Transverse colon (tissue), 4 donors: ENCODE measurements at regions not wholly inside any gene's neighbourhood (a gene's known extent, or its start where the extent isn't known, plus 50 kb on each side); places are given as distances from the start of the nearest gene placed in this dataset.

Experiments used
- EP300 ChIP-seq: sonication (generic); formaldehyde crosslinking; IDR thresholded peaks from one replicate; pipeline ENCODE4 v1.6.1; 2017; ENCODE audit warnings: antibody characterized with exemption, low read depth
- POLR2A ChIP-seq: fragments of 450-650 bp; IDR thresholded peaks from one replicate; pipeline ENCODE4 v1.6.1; 2016; ENCODE audit warnings: antibody characterized with exemption, mild to moderate bottlenecking, moderate library complexity
- POLR2AphosphoS5 ChIP-seq, 3 donors: sonication (generic); formaldehyde crosslinking; IDR thresholded peaks; one replicate each; pipeline ENCODE4 v1.6.1; 2016; ENCODE audit warnings: antibody characterized with exemption in 3 of 3
- TF ChIP-seq, protein P1 (sequence below), 5 experiments: fragments of 200-600 bp in 3 of 5; fragments of 450-650 bp in 2 of 5; sonication (generic) in 3 of 5; IDR thresholded peaks; 1 replicate in 2 of 5; 2 replicates in 3 of 5; pipeline ENCODE4 v1.5.1; 2016 to 2017; ENCODE audit warnings: antibody characterized with exemption in 5 of 5, inconsistent platforms in 3 of 5, mild to moderate bottlenecking in 2 of 5, moderate library complexity in 1 of 5

DNA sequence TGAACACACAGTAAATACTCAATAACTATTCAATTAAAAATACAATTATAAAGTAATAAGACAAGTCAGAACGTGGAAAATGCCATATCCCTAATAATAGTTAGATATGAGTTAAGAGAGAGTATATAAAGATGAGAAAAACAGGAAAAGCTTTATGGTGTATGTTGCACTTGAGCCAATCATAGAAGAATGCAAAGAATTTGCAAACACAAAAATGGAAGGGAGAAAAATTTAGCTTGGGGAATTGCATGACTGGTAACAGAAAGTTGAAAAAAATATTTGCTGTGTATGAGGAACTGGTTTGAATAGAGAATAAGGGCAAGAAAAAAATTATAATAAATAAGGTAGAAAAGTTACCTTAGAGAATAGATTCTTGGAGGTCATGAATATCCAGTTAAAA lies 739.6 kb upstream of the CXADR start:
- no peak for TF ChIP-seq POLR2A
- no peak for TF ChIP-seq POLR2AphosphoS5 (IDR thresholded peaks at IDR 0.05)
- TF ChIP-seq, protein P1, sequence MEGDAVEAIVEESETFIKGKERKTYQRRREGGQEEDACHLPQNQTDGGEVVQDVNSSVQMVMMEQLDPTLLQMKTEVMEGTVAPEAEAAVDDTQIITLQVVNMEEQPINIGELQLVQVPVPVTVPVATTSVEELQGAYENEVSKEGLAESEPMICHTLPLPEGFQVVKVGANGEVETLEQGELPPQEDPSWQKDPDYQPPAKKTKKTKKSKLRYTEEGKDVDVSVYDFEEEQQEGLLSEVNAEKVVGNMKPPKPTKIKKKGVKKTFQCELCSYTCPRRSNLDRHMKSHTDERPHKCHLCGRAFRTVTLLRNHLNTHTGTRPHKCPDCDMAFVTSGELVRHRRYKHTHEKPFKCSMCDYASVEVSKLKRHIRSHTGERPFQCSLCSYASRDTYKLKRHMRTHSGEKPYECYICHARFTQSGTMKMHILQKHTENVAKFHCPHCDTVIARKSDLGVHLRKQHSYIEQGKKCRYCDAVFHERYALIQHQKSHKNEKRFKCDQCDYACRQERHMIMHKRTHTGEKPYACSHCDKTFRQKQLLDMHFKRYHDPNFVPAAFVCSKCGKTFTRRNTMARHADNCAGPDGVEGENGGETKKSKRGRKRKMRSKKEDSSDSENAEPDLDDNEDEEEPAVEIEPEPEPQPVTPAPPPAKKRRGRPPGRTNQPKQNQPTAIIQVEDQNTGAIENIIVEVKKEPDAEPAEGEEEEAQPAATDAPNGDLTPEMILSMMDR (IDR thresholded peaks at IDR 0.05), result no peak
- no peak for TF ChIP-seq EP300
